Neural cell (in vitro differentiated cells): ENCODE measurements at regions not wholly inside any gene's neighbourhood (a gene's known extent, or its start where the extent isn't known, plus 50 kb on each side); places are given as distances from the start of the nearest gene placed in this dataset.

ENCODE experiments used
- H2AFZ ChIP-seq: fragments of 200-600, 300-800 bp; sonication (generic), shearing (Covaris generic); 2 replicates; pipeline ENCODE4 v1.6.0; 2014; ENCODE audit warnings: low read depth, mild to moderate bottlenecking, antibody characterized with exemption, low read length, moderate library complexity
- H3F3A ChIP-seq: fragments of 200-600 bp; shearing (Covaris generic); 2 replicates; pipeline ENCODE4 v1.6.1; 2016; ENCODE audit warnings: mild to moderate bottlenecking, moderate library complexity, mixed read lengths, antibody characterized with exemption, low read length; ENCODE audit not compliant: insufficient read depth, poor library complexity, severe bottlenecking
- H3K27ac ChIP-seq: fragments of 200-600, 300-800 bp; sonication (generic), shearing (Covaris generic); 2 replicates; pipeline ENCODE4 v1.5.1; 2014; ENCODE audit warnings: mild to moderate bottlenecking, low read length, moderate library complexity
- H3K27me3 ChIP-seq: fragments of 300-800, 200-600 bp; sonication (generic), shearing (Covaris generic); 2 replicates; pipeline ENCODE4 v1.6.0; 2014; ENCODE audit warnings: mild to moderate bottlenecking, low read depth, low read length, moderate library complexity; ENCODE audit not compliant: insufficient read depth
- H3K36me3 ChIP-seq: fragments of 300-800, 200-600 bp; sonication (generic), shearing (Covaris generic); 2 replicates; pipeline ENCODE4 v1.5.1; 2014; ENCODE audit warnings: mild to moderate bottlenecking, antibody characterized with exemption, low read length, moderate library complexity; ENCODE audit not compliant: insufficient read depth
- H3K4me2 ChIP-seq: fragments of 300-800, 200-600 bp; sonication (generic), shearing (Covaris generic); 2 replicates; pipeline ENCODE4 v1.6.0; 2014; ENCODE audit warnings: mild to moderate bottlenecking, low read length
- H3K4me3 ChIP-seq: fragments of 300-800, 200-600 bp; sonication (generic), shearing (Covaris generic); 2 replicates; pipeline ENCODE4 v1.5.1; 2014; ENCODE audit warnings: mild to moderate bottlenecking, low read length, moderate library complexity
- H3K79me2 ChIP-seq: fragments of 200-600 bp; shearing (Covaris generic); replicated peaks from 2 replicates; pipeline ENCODE4 v1.6.0; 2014; ENCODE audit warnings: mild to moderate bottlenecking, low read length, moderate library complexity; ENCODE audit not compliant: insufficient read depth
- H3K9ac ChIP-seq: fragments of 300-800, 200-600 bp; sonication (generic), shearing (Covaris generic); 2 replicates; pipeline ENCODE4 v1.6.1; 2016; ENCODE audit warnings: mild to moderate bottlenecking, low read length, mixed read lengths
- H3K9me2 ChIP-seq: fragments of 200-600 bp; shearing (Covaris generic); 2 replicates; pipeline ENCODE4 v1.6.1; 2016; ENCODE audit warnings: mild to moderate bottlenecking, low read length, mixed read lengths; ENCODE audit not compliant: insufficient read depth
- H3K9me3 ChIP-seq: fragments of 200-600, 300-800 bp; sonication (generic), shearing (Covaris generic); 2 replicates; pipeline ENCODE4 v1.6.1; 2016; ENCODE audit warnings: mild to moderate bottlenecking, mixed run types, low read length, moderate library complexity, mixed read lengths
- H4K20me1 ChIP-seq: fragments of 200-600 bp; shearing (Covaris generic); 2 replicates; pipeline ENCODE4 v1.6.1; 2016; ENCODE audit warnings: mild to moderate bottlenecking, mixed run types; ENCODE audit not compliant: insufficient read depth
- CTCF ChIP-seq: fragments of 450-650 bp; IDR thresholded peaks from 2 replicates; pipeline ENCODE4 v1.5.1; 2014; ENCODE audit warnings: antibody characterized with exemption, mild to moderate bottlenecking, moderate library complexity; ENCODE audit not compliant: poor library complexity, severe bottlenecking
- EP300 ChIP-seq: fragments of 450-650 bp; conservative IDR thresholded peaks from 2 replicates; pipeline ENCODE4 v1.6.1; 2014; ENCODE audit warnings: antibody characterized with exemption, mild to moderate bottlenecking, moderate library complexity; ENCODE audit not compliant: poor library complexity, severe bottlenecking
- EZH2 ChIP-seq: fragments of 200-600, 300-800 bp; shearing (Covaris generic), sonication (generic); IDR thresholded peaks from 2 replicates; pipeline ENCODE4 v1.6.1; 2014; ENCODE audit warnings: antibody characterized with exemption, low read length, borderline replicate concordance, mild to moderate bottlenecking; ENCODE audit not compliant: insufficient read depth, poor library complexity, severe bottlenecking
- MXI1 ChIP-seq: fragments of 450-650 bp; conservative IDR thresholded peaks from 2 replicates; pipeline ENCODE4 v1.6.1; 2014; ENCODE audit warnings: antibody characterized with exemption, mild to moderate bottlenecking; ENCODE audit not compliant: poor library complexity, severe bottlenecking
- POLR2AphosphoS5 ChIP-seq: IDR thresholded peaks from 2 replicates; pipeline ENCODE4 v1.6.1; 2012
- RAD21 ChIP-seq: fragments of 450-650 bp; conservative IDR thresholded peaks from 2 replicates; pipeline ENCODE4 v1.6.1; 2014; ENCODE audit warnings: antibody characterized with exemption, mild to moderate bottlenecking, moderate library complexity
- SMC3 ChIP-seq: fragments of 450-650 bp; conservative IDR thresholded peaks from 2 replicates; pipeline ENCODE4 v1.6.1; 2014; ENCODE audit warnings: antibody characterized with exemption, mild to moderate bottlenecking, moderate library complexity; ENCODE audit not compliant: poor library complexity
- TAF1 ChIP-seq: IDR thresholded peaks from 2 replicates; pipeline ENCODE4 v1.6.1; 2012; ENCODE audit warnings: low read depth
- TF ChIP-seq, protein P1 (sequence below): IDR thresholded peaks from 2 replicates; pipeline ENCODE4 v1.6.1; 2012; ENCODE audit warnings: borderline replicate concordance

GRCh38 chrX:41005445-41005992 lies 79.7 kb upstream of the USP9X start:
- H2AFZ ChIP-seq: no peak overlapping the region
- TF ChIP-seq CTCF (no peak), POLR2AphosphoS5 (no peak), SMC3 (no peak), RAD21 (no peak), EZH2 (no peak), TAF1 (no peak), EP300 (no peak), MXI1 (no peak)
- TF ChIP-seq, protein P1, sequence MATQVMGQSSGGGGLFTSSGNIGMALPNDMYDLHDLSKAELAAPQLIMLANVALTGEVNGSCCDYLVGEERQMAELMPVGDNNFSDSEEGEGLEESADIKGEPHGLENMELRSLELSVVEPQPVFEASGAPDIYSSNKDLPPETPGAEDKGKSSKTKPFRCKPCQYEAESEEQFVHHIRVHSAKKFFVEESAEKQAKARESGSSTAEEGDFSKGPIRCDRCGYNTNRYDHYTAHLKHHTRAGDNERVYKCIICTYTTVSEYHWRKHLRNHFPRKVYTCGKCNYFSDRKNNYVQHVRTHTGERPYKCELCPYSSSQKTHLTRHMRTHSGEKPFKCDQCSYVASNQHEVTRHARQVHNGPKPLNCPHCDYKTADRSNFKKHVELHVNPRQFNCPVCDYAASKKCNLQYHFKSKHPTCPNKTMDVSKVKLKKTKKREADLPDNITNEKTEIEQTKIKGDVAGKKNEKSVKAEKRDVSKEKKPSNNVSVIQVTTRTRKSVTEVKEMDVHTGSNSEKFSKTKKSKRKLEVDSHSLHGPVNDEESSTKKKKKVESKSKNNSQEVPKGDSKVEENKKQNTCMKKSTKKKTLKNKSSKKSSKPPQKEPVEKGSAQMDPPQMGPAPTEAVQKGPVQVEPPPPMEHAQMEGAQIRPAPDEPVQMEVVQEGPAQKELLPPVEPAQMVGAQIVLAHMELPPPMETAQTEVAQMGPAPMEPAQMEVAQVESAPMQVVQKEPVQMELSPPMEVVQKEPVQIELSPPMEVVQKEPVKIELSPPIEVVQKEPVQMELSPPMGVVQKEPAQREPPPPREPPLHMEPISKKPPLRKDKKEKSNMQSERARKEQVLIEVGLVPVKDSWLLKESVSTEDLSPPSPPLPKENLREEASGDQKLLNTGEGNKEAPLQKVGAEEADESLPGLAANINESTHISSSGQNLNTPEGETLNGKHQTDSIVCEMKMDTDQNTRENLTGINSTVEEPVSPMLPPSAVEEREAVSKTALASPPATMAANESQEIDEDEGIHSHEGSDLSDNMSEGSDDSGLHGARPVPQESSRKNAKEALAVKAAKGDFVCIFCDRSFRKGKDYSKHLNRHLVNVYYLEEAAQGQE: no peak

DNA sequence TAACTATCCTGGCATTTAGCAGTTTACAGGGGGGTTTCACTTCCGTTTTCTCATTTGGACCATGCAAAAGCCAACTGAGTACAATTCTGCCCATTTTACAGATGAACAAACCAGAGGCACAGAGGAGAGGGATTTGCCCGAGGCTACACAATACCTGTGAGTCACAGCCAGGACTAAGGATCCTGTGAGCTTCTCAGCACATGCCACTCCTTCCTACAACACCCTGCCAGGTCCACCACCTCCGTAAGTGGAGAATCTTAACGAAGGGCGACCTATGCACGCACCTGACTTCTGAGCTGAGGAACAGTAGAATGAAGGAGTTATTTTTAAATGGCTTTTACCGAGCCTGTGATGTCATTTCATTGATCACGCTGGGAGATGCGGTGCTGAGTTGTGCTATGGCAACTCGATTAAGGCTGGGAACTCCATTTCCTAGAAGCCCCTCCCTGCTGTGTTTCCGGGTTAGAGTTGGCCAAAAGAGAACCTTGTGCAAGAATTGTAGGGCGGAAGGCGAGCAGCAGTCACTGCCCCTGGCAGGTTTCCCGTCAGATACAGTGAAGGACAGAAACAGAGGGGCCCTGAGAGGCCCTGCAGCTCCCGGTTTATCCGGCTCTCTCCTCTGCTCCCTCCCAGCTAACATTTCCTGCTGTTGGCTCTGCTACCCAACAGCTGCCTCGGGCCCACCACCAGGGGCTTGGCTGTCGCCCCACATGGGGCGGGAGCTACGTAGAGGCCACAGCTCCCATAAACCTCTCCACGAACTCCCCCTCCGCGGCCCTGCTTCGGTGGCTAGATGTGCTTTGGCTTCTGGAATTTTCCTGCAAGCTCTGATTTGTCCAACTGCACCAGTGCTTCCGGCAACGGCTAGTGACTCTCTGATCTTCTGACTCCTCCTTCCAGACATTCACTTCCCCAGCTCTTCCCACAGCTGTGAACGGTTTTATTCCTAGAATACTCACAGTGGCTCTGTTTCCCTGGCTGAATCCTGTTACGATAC lies 75.1 kb upstream of the USP9X start:
- H3K9ac ChIP-seq: no peak overlapping the region

More at GRCh38 chrX:41005445-41005992, 79.7 kb upstream of the USP9X start:
- Histone ChIP-seq H3K9me3 (no peaks in the 10 kb centered on the region), H3K36me3 (no peaks in the 10 kb centered on the region), H3K9me2 (no peaks in the 10 kb centered on the region), H3F3A (no peaks in the 10 kb centered on the region), H4K20me1 (no peaks in the 10 kb centered on the region), H3K79me2 (no peaks in the 10 kb centered on the region), H3K27ac (no peak overlapping the region), H3K4me3 (no peak overlapping the region), H3K4me2 (no peak overlapping the region), H3K27me3 (no peaks in the 10 kb centered on the region), H3K9ac (no peak overlapping the region)

More for the DNA sequence above, 75.1 kb upstream of the USP9X start:
- Histone ChIP-seq H3K4me3 (no peak overlapping the region), H2AFZ (no peak overlapping the region), H3K79me2 (no peaks in the 10 kb centered on the region), H3K36me3 (no peaks in the 10 kb centered on the region), H3K27ac (no peak overlapping the region), H3F3A (no peaks in the 10 kb centered on the region), H3K9me3 (no peaks in the 10 kb centered on the region), H4K20me1 (no peaks in the 10 kb centered on the region), H3K27me3 (no peaks in the 10 kb centered on the region), H3K9me2 (no peaks in the 10 kb centered on the region), H3K4me2 (no peak overlapping the region)
- no peak for TF ChIP-seq CTCF
- TF ChIP-seq MXI1: no peak
- no peak for TF ChIP-seq RAD21
